Astrocyte (in vitro differentiated cells and primary cell): ENCODE measurements at regions not wholly inside any gene's neighbourhood (a gene's known extent, or its start where the extent isn't known, plus 50 kb on each side); places are given as distances from the start of the nearest gene placed in this dataset.

Experiments used
- DNase-seq: peaks from one replicate; pipeline ENCODE4 v3.0.0-alpha.2; 2010; ENCODE audit warnings: low read depth
- FAIRE-seq: peaks from 2 replicates; lab custom pipeline; 2011; peaks lifted over from hg19 to GRCh38; lab: Jason Lieb, UNC
- H2AFZ ChIP-seq: 2 replicates; pipeline ENCODE4 v1.6.0; 2012; ENCODE audit warnings: low read depth, low read length, inconsistent platforms
- H3K27ac ChIP-seq: 2 replicates; pipeline ENCODE4 v1.5.1; 2011; ENCODE audit warnings: low read depth, low read length, inconsistent platforms
- H3K27me3 ChIP-seq: 2 replicates; pipeline ENCODE4 v1.6.0; 2011; ENCODE audit warnings: low read length, inconsistent platforms; ENCODE audit not compliant: insufficient read depth
- H3K36me3 ChIP-seq: 2 replicates; pipeline ENCODE4 v1.5.1; 2011; ENCODE audit warnings: low read length, inconsistent platforms; ENCODE audit not compliant: insufficient read depth
- H3K4me1 ChIP-seq: 2 replicates; pipeline ENCODE4 v1.5.1; 2011; ENCODE audit warnings: low read length, inconsistent platforms; ENCODE audit not compliant: insufficient read depth
- H3K4me2 ChIP-seq: 2 replicates; pipeline ENCODE4 v1.6.0; 2012; ENCODE audit warnings: low read length, inconsistent platforms
- H3K4me3 ChIP-seq: 2 replicates; pipeline ENCODE4 v1.5.1; 2011; ENCODE audit warnings: low read depth, mild to moderate bottlenecking, low read length, inconsistent platforms; ENCODE audit not compliant: insufficient read depth
- H3K79me2 ChIP-seq: 2 replicates; pipeline ENCODE4 v1.6.0; 2012; ENCODE audit warnings: mild to moderate bottlenecking, low read length, inconsistent platforms; ENCODE audit not compliant: insufficient read depth
- H3K9ac ChIP-seq: 2 replicates; pipeline ENCODE4 v1.6.0; 2012; ENCODE audit warnings: mild to moderate bottlenecking, low read length, inconsistent platforms
- H3K9me3 ChIP-seq: 2 replicates; pipeline ENCODE4 v1.5.1; 2012; ENCODE audit warnings: low read depth, mild to moderate bottlenecking, low read length, inconsistent platforms; ENCODE audit not compliant: insufficient read depth
- H4K20me1 ChIP-seq: 2 replicates; pipeline ENCODE4 v1.6.0; 2012; ENCODE audit warnings: low read length, inconsistent platforms; ENCODE audit not compliant: insufficient read depth
- H3K27ac Mint-ChIP-seq: one replicate; pipeline ENCODE4 v1.8.0; 2021; ENCODE audit warnings: mild to moderate bottlenecking, mixed read lengths; ENCODE audit not compliant: unreplicated experiment
- H3K27me3 Mint-ChIP-seq: one replicate; pipeline ENCODE4 v1.8.0; 2021; ENCODE audit warnings: low read depth, mixed read lengths; ENCODE audit not compliant: unreplicated experiment
- H3K36me3 Mint-ChIP-seq: one replicate; pipeline ENCODE4 v1.8.0; 2021; ENCODE audit warnings: low read depth, mixed read lengths; ENCODE audit not compliant: unreplicated experiment
- H3K4me1 Mint-ChIP-seq: one replicate; pipeline ENCODE4 v1.8.0; 2021; ENCODE audit warnings: low read depth, mixed read lengths; ENCODE audit not compliant: unreplicated experiment
- H3K4me3 Mint-ChIP-seq: one replicate; pipeline ENCODE4 v1.8.0; 2021; ENCODE audit warnings: mild to moderate bottlenecking, moderate library complexity, mixed read lengths; ENCODE audit not compliant: unreplicated experiment
- H3K9me3 Mint-ChIP-seq: one replicate; pipeline ENCODE4 v1.8.0; 2021; ENCODE audit warnings: mild to moderate bottlenecking, mixed read lengths; ENCODE audit not compliant: unreplicated experiment
- CTCF ChIP-seq: IDR thresholded peaks from 2 replicates; pipeline ENCODE4 v1.5.1; 2011; ENCODE audit warnings: low read depth, mild to moderate bottlenecking, inconsistent platforms, low read length, moderate library complexity; ENCODE audit not compliant: insufficient read depth
- EZH2 ChIP-seq: IDR thresholded peaks from 2 replicates; pipeline ENCODE4 v1.6.1; 2012; ENCODE audit warnings: mild to moderate bottlenecking, low read length, inconsistent platforms; ENCODE audit not compliant: insufficient read depth

DNA sequence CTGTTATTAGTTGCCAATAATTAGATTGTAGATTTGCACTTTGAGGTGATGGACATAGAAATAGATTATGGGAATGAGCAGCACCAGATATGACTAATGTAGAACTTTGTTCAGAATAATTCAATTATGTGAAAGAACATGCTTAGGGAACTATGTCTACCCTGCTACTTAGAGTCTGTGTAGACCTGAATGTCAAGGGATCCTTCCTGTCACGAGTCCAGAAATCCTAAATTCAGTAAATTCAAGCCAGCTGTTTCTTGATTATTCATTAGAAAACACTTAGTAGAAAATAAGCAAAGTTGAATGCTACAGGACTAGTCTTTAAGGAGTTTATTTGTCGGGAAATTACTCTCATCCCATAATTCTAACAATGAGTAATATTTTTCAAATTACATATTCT lies 887.3 kb upstream of the SEMA6A start:
- no peaks in the 10 kb centered on the region for H3K27me3 ChIP-seq
- no peak overlapping the region for H3K27ac Mint-ChIP-seq
- H3K36me3 Mint-ChIP-seq, result no peaks in the 10 kb centered on the region
- no peaks in the 10 kb centered on the region for H3K36me3 ChIP-seq
- H3K27me3 Mint-ChIP-seq, result no peaks in the 10 kb centered on the region
- H3K9me3 ChIP-seq, result no peaks in the 10 kb centered on the region
- H3K4me3 Mint-ChIP-seq, result no peak overlapping the region
- H3K27ac ChIP-seq, result no peak overlapping the region
- H2AFZ ChIP-seq, result no peak overlapping the region
- no peaks in the 10 kb centered on the region for H4K20me1 ChIP-seq
- H3K4me3 ChIP-seq, result no peak overlapping the region
- H3K4me1 Mint-ChIP-seq, result no peaks in the 10 kb centered on the region
- DNase-seq (no peak), FAIRE-seq (no peak)
- no peaks in the 10 kb centered on the region for H3K79me2 ChIP-seq
- H3K4me2 ChIP-seq, result no peak overlapping the region
- no peaks in the 10 kb centered on the region for H3K4me1 ChIP-seq
- H3K9ac ChIP-seq, result no peak overlapping the region
- TF ChIP-seq EZH2, result no peak
- no peak for TF ChIP-seq CTCF
- H3K9me3 Mint-ChIP-seq, result no peaks in the 10 kb centered on the region

GRCh38 chr5:117461403-117461802 lies 886.8 kb upstream of the SEMA6A start:
- no peak overlapping the region for H2AFZ ChIP-seq
- H3K4me1 ChIP-seq, result no peaks in the 10 kb centered on the region
- H3K27ac ChIP-seq, result no peak overlapping the region
- no peak overlapping the region for H3K9ac ChIP-seq
- Mint-ChIP-seq H3K36me3 (no peaks in the 10 kb centered on the region), H3K27me3 (no peaks in the 10 kb centered on the region), H3K27ac (no peak overlapping the region), H3K4me3 (no peak overlapping the region), H3K4me1 (no peaks in the 10 kb centered on the region), H3K9me3 (no peaks in the 10 kb centered on the region)
- DNase-seq (no peak), FAIRE-seq (no peak)
- no peak overlapping the region for H3K4me3 ChIP-seq
- H4K20me1 ChIP-seq, result no peaks in the 10 kb centered on the region
- H3K79me2 ChIP-seq, result no peaks in the 10 kb centered on the region
- no peaks in the 10 kb centered on the region for H3K9me3 ChIP-seq
- no peak for TF ChIP-seq CTCF
- no peak for TF ChIP-seq EZH2
- no peaks in the 10 kb centered on the region for H3K36me3 ChIP-seq
- no peak overlapping the region for H3K4me2 ChIP-seq
- H3K27me3 ChIP-seq, result no peaks in the 10 kb centered on the region

DNA sequence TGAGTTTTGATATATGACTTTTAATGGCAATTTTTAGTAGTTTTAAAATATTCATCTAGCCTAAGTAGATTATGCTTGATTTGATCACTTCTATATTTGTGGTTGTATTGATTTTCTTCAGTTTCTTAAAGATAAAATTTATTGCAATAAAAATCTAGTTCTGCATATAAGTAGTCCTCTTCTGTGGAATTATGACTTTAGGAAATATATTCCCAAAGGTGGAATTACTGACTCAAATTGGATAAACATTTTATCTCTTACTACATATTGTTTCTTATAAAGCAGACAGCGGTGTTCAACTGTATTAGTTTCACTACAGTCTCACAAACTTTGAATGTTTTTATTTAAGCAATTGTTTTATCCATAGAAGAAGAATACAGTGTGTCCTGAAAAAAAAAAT lies 883.0 kb upstream of the SEMA6A start:
- Mint-ChIP-seq H3K9me3 (peaks cover 5% of the 10 kb centered on the region), H3K27me3 (no peaks in the 10 kb centered on the region), H3K4me1 (no peaks in the 10 kb centered on the region), H3K4me3 (no peak overlapping the region), H3K36me3 (no peaks in the 10 kb centered on the region), H3K27ac (no peak overlapping the region)
- Histone ChIP-seq H3K4me3 (no peak overlapping the region), H3K27me3 (no peaks in the 10 kb centered on the region), H4K20me1 (no peaks in the 10 kb centered on the region), H3K27ac (no peak overlapping the region), H3K79me2 (no peaks in the 10 kb centered on the region), H3K9me3 (no peaks in the 10 kb centered on the region), H2AFZ (no peak overlapping the region), H3K4me2 (no peak overlapping the region), H3K4me1 (no peaks in the 10 kb centered on the region), H3K9ac (no peak overlapping the region), H3K36me3 (no peaks in the 10 kb centered on the region)
- FAIRE-seq (no peak), DNase-seq (no peak)
- no peak for TF ChIP-seq EZH2
- TF ChIP-seq CTCF, result no peak
